WI38 (cell line): ENCODE measurements at regions not wholly inside any gene's neighbourhood (a gene's known extent, or its start where the extent isn't known, plus 50 kb on each side); places are given as distances from the start of the nearest gene placed in this dataset.

Experiments
- H3K4me3 ChIP-seq: 2 replicates; pipeline ENCODE4 v1.5.1; 2011; ENCODE audit warnings: low read depth, mild to moderate bottlenecking, control low read depth, low read length
- CTCF ChIP-seq: IDR thresholded peaks from 2 replicates; pipeline ENCODE4 v1.5.1; 2012; ENCODE audit warnings: low read depth, mild to moderate bottlenecking, control low read depth, low read length

DNA sequence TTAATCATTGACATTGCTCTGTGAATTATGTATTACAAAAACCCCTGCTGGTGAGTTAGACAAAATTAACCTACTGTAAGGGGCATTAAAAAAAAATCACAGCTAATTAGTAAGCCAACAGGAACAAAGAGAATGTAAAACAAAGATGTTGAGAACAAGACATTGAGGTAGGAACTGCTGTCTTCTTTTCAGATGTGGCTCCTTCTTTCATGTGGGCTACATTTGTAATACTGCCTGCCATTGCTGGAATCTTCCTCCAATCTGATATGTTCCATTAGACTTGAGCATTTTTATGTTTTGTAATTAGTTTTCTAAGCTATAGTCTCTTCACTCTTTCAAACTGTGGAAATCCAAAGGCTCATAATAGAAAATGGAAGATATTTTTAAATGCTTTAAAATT lies 353.0 kb downstream of the ADGRL2 start:
- no peak for TF ChIP-seq CTCF
- no peak overlapping the region for H3K4me3 ChIP-seq

DNA sequence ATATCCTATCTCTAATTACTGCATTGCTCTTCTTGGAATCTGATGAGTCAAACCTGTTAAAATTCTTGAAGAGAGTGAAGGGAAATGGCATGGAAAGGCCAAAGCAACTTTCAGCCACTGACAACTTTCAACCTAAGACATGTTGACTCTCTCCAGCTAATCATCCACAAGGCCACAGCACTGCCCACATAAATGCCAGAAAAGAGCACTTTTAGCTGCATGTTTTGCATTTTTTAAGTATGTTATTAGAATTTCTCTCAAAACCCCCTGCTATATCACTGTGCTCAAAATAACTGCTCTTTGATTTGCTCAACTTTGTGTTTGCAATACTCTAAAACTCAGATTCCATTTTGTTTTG lies 352.5 kb downstream of the ADGRL2 start:
- no peak for TF ChIP-seq CTCF
- no peak overlapping the region for H3K4me3 ChIP-seq

DNA sequence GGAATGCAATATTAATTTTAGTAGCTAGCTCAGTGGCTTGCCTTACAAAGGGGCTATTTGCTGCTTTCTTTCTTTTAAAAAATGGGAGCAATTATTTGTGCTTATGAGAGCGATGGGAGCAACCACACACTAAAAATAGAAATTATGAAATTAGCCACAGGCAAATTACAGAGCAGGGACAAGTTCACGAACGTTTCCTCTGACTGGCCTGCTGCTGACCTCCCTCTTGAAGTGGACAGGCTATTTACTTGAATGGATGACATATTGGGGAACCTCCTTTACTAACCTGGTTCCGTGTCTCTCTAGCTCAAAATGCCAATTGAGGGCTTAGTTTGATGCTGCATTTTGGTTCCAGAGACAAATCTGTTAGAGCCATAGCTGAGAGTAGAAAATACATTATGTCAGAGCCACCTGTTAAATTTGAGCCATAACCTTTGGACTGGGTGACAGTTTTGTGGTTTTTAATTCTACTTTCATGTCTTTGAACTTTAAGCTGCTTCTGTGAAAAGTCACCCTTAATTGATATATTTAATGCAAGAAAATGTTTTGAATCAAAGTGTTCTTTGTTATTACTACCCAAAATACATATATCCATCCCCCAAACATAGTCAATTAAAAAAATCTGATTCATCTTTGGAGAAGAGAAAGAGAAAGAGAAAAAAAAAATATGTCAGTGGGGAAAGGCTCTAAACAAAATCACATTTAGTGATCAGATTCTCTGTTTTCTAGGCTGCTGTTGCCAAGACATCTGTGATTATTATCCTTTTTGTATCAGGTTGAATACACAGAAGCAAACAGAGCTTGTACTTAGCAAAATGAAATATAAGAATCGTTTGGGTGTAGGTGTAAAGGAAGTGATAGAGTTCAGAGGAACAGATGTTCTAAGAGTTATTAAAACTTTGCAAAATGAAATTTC lies 351.9 kb downstream of the ADGRL2 start:
- TF ChIP-seq CTCF: no peak
- H3K4me3 ChIP-seq: no peak overlapping the region

GRCh38 chr1:82145656-82146055 lies 344.9 kb downstream of the ADGRL2 start:
- no peak for TF ChIP-seq CTCF
- no peak overlapping the region for H3K4me3 ChIP-seq

GRCh38 chr1:82143108-82143833 lies 342.5 kb downstream of the ADGRL2 start:
- no peak overlapping the region for H3K4me3 ChIP-seq
- no peak for TF ChIP-seq CTCF

DNA sequence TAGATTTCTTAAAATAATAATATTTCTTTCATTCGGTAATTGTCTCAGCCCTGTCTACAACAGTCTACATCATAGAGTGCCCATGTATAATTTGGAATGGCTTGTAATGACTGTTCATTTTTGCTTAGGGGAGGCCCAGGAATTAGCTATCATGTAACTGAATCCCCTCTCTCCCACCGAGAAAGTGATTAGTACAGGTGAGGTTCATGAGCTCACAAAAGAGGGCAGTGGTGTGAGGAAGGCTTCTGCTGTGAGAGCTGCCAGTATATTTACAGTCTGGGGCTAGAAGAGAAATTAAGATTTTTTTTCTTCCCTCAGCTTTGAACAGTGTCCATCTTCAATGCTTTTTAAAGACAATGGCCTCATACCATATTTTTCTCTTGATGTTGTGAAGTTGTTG lies 340.7 kb downstream of the ADGRL2 start:
- H3K4me3 ChIP-seq: no peak overlapping the region
- no peak for TF ChIP-seq CTCF
